ENCODE measurements at regions not wholly inside any gene's neighbourhood (a gene's known extent, or its start where the extent isn't known, plus 50 kb on each side); places are given as distances from the start of the nearest gene placed in this dataset.

- DNase-seq: no peak
These were observed 131.9 kb downstream of the SHANK2 start for GRCh38 chr11:71120471-71120896.

- no peak for DNase-seq
These were observed 132.6 kb downstream of the SHANK2 start for GRCh38 chr11:71119656-71120269.

DNA sequence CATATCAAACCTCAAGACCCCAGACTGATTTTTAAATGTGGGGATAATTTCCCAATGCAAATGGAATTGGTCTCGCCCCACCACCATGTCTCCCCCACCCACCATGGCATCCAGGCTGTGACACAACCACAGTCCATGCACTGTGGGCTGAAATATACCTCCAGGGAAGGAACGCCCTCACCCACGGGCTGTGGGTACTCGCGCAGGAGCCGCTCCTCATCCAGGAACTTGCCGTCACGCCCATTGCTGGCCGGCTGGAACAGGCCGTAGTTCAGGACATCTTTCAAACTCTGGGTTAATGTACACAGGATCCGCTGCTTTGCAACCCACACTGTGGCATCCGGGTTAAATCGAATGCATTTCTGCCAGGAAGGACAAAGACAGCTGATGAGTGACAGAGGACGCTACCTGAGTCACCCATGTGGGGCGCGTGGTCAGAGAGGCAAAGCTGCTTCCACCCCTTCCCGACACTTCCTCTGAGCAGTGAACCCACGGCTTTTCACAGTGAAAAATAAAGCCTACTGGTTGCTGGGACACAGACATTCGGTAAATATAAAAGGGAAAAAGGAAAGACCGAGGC lies 133.6 kb downstream of the SHANK2 start:
- no peak for DNase-seq

DNA sequence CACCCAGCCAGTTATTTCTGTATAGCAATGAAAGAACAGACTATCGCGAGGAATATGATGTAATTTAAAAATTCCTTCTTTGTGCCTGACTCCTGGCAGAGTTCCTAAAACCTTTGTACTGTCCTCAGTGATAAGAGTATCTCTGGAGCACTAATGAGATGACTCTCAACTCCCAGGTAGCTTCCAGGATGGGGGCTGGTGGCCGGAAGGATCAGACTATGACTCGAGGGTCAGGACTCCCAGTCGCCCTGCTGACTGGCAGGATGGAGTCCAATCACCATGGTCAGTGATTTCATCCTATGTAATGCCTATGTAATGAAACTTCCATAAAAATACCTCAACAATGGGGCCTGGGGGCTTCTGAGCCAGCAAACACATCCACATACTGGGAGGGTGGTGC lies 135.1 kb downstream of the SHANK2 start:
- DNase-seq: no peak

GRCh38 chr11:71116693-71117040 lies 135.7 kb downstream of the SHANK2 start:
- no peak for DNase-seq

- no peak for DNase-seq
These were observed 136.3 kb downstream of the SHANK2 start for GRCh38 chr11:71115770-71116692.

- peak in 1 of 2 donors; percentile 19 for DNase-seq
These were observed 138.1 kb downstream of the SHANK2 start for GRCh38 chr11:71114124-71114851.

DNA sequence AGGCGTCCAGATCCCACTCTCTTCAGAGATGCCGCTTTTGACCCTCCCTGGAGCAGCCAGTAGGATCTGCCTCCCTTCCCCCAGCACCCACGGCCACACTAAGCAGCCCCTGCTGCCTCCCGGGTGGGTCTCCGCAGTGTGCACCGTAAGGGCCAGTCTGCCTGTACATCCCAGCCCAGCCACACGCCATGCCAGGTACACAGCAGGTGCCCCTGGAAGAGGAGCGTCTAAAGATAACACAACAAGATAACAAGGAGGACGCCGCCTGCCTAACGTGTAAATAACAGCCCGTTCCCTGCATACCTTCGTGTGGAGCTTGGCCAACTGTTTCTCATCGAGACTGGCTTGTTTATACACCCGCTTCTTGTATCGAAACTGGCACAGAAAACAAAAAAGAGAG lies 139.4 kb downstream of the SHANK2 start:
- no peak for DNase-seq

- no peak for DNase-seq
These were observed 139.9 kb downstream of the SHANK2 start for GRCh38 chr11:71112454-71112853.

- no peak for DNase-seq
These were observed 142.8 kb downstream of the SHANK2 start for GRCh38 chr11:71109586-71109985.

DNA sequence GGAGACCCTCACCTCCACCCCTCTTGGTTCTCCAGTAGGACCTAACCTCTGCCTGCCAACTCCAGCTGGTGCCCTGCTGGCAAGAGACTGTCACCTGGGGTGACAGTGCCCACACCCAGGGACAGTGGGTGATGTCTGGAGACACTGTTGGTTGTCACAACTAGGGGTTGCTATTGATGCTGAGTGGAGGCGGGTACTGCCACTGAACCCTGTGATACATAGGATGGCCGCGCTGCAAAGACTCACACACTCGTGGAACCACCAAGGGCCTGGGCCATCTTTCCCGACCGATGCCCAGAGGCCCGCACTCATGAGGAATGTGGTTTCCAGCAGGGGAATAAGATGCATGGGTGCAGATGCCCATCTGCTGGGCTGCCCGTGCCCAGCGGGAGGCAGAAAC lies 143.2 kb downstream of the SHANK2 start:
- DNase-seq: no peak

GRCh38 chr11:71108013-71108865 lies 144.1 kb downstream of the SHANK2 start:
- no peak for DNase-seq

DNA sequence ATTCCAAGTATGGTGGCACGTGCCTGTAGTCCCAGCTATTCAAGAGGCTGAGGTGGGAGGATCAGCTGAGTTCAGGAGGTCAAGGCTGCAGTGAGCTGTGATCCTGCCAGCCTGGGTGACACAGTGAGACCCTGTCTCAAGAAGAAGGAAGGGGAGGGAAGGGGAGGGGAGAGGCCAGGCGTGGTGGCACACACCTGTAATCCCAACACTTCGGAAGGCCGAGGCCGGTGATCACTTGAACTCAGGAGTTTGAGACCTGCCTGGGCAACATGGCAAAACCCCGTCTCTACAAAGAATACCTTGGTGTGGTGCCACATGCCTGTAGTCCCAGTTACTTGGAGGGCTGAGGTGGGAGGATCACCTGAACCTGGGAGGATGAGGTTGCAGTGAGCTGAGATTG lies 145.7 kb downstream of the SHANK2 start:
- DNase-seq: no peak

DNA sequence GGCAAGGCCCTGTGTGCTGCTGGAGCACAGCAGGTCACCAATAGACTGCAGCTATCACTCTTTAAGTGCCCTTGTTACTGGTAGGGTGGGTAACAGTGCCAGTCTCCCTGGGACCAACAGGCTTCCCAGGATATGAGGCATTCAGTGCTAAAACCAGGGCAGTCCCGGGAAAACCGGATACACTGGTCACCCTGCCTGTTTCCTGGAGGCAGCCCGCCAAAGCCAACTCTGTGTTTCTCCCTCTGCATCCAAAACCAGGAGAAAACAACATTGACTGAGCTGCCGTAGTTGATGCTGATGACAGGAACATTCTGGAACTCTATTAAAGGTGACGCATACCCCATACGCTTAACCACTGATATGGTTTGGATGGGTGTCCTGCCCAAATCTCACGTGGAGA lies 149.1 kb downstream of the SHANK2 start:
- DNase-seq: no peak

- no peak for DNase-seq
These were observed 150.0 kb downstream of the SHANK2 start for GRCh38 chr11:71102251-71102995.

DNA sequence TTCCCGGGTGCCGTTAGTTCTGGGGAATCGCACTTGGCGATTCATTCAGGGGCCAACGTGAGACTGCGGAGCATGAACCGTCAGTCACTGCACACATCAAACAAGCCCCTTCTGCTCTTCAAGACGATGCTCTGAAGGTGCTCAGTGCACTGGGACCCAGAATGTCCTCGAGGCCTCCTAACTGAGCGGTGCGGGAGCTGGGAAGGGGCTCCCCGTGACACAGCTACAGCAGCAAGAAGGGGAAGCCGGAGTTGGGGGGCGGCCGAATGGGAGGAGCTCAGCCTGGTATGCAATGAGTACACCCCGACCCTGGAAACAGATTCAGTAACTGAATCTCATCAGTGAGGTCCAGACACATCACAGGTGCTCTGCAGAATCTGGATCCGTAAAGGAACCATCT lies 150.8 kb downstream of the SHANK2 start:
- no peak for DNase-seq

- DNase-seq: no peak
These were observed 151.3 kb downstream of the SHANK2 start for GRCh38 chr11:71101046-71101445.

DNA sequence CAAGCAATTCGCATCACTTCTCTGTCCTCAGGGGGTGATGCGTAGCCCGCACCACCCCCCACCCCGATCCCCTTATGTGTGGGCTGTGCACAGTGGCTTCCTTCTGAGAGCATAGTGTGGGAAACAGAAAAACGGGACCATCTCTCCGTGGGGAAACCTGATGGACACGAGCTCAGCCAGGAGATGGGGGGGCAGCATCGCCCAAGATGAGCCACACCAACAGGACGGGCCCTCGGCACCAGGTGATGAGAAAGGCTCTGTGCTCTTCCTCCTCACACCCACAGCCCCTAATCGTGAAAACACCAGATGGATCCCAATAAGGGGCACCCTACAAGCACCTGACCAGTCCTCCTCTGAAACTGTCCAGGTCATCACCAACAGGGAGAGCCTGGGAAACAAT lies 153.6 kb downstream of the SHANK2 start:
- no peak for DNase-seq

DNA sequence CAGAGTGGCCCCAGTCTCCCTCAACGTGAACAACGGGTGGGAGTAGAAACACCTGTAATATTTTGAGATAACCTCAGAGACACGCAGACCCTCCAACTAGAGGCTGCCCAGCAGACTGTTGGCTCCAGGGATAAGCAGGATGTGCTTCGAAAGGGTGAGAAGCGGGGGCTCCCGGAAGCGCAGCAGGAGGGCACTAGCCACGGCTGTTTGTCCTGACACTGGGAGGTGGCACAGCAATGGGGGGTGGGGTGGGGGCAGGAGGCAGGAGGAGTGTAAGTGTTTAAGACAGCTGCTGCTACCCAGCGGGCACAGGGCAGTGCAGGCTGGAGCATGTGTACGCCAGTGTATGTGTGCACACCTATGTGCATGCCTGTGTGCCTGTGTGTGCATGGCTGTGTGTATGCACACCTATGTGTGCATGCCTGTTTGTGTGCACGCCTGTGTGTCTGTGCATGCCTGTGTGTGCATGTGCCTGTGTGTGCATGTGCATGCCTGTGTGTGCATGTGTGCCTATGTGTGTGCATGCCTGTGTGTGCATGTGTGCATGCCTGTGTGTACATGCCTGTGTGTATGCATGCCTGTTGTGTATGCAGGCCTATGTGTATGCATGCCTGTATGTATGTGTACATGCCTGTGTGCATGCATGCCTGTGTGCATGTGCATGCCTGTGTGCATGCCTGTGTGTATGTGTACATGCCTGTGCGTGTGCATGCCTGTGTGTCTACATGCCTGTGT lies 154.7 kb downstream of the SHANK2 start:
- no peak for DNase-seq

DNA sequence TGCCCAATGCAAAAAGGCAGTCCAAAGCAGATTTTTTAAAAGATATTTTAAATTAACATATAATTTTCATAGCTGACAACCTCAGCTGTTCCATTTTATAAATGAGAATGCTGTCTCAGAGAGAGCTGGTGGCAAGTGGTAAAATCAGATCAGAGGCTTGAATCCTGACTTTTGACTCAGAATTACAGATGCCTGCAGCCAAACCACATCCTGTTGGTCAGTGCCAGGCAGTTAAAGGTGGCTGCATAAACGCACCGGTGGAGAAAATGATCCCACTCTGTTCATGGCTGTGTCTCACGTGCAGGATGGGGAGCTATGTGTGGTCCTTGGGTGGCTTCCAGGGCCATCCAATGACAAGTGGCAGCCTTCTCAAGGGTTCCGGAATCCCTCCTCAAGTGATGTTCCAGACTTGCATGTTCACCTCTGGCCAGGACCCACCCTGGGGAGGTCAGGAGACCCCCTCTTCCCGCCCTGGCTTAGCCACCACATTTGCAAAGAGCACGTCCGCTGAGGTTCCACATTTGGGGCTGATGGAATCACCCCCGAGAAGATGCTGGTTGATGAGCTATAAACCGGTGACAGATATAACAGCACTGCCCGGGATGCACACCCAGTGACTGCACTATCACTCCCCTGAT lies 155.5 kb downstream of the SHANK2 start:
- DNase-seq: no peak

Data from hippocampal formation (tissue), 2 donors.